Inferior parietal cortex (tissue), 1 donor: ENCODE measurements at regions not wholly inside any gene's neighbourhood (a gene's known extent, or its start where the extent isn't known, plus 50 kb on each side); places are given as distances from the start of the nearest gene placed in this dataset.
"Not testable (repeated sequence)": the region's sequence is repeated elsewhere in the genome, so short reads cannot be mapped to it uniquely, and the experiment has no call there.

Experiments
- DNase-seq: peaks from one replicate; pipeline ENCODE4 v3.0.0-alpha.2; 2016; ENCODE audit errors: extremely low spot score

DNA sequence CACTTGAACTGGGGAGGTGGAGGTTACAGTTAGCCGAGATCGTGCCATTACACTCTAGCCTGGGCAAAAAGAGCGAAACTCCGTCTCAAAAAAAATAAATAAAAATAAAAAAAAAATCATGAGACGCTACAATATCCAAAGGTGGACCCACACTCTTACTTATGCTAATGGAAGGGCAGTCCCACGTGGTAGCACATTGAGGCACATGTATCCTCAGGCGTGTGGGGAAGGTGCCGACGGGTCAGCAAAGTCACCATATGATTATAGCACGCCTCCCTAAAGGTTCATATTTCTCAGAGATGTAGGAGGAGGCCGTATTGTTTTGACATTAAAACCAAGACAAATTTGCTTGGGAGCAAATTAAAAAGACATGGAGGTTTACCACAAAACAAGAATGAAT is 201.6 kb downstream of the LRRC70 start:
- DNase-seq, result no peak

DNA sequence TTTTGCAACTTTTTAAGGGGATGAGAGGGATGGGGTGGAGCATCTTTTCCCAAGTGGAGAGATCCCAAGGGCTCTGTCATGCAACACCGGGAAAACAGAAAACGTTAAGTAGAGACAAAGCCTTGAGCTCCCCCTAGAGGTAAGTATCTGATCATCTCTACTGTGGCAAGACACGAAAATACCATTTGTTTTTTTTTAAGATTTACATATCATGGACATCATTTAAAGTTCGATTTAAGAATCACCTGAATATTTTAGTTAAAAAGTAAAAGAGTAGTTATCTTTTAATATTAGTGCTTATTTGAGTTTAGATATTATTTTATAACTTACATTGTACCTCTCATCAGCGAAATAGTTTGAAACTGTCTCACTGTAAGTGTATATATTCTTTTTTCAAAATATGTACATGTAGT is 200.4 kb downstream of the LRRC70 start:
- peak; percentile 69 for DNase-seq

DNA sequence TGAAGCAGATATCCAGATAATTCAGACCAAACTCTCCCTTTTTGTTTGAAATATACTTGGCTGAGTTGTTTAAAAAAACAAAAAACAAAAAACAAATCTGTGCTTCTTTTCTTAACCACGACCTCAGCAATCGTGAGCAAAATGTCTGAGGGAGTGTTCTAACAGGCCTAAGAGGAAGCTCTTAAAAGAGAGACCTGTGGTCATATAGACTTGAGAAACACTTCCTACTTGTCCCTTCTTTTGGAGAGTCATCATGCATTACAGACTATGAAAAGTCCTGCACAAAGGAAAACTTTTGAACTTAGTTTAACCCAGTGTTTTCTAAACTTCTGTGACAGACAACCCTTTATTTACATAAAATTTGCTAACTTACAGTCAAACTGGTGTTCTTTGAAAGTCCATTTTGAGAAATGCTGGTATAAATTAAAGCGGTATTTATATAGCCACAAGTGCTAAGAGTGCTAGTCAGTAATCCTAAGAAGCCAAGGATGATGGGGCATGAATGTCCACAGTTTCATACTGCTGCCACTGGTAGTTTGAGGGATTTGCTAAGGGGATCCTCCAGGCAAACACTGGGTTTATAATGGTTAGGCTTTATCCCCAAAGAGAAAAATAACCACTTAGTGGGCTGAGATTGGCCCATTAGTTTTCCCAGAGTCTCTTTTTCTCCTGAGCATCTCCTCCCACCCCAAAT is 199.8 kb downstream of the LRRC70 start:
- no peak for DNase-seq

DNA sequence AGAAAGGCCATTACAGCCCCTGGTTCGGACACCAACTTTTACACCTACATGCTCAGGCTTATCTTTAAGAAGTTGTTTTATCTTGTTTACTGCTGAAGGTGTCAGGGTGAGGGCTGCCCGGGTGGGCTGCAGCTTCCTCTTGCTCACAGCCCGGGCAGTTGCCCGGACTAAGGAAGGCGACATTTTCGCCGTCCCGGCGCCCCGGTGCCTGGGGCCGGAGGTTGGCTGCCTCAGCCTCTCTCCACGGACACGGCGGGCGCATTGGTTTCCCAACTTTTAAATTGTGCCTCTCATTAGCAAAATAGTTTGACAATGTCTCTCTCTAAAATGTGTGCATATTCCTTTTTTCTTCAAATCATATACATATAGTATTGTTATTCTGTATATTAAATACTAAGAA is 198.5 kb downstream of the LRRC70 start:
- not testable (repeated sequence) for DNase-seq

DNA sequence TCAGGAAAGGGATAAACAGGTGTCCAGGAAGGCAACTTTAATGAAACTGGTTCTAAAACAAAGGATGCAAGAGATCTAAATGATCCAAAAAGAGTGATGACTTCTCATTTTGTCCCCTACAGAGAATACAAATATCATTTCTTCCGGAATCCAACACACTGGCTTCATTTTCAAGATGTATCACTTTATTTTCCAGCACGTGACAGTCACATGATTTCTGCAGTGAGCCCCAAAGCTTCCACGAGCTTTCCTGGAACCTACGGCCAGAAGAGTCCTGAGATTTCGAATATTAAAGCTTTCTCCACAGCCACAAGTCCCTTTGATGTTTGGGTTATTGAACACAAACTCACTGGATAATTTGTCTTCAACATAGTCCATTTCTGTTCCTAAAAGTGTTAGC is 198.0 kb downstream of the LRRC70 start:
- not testable (repeated sequence) for DNase-seq

DNA sequence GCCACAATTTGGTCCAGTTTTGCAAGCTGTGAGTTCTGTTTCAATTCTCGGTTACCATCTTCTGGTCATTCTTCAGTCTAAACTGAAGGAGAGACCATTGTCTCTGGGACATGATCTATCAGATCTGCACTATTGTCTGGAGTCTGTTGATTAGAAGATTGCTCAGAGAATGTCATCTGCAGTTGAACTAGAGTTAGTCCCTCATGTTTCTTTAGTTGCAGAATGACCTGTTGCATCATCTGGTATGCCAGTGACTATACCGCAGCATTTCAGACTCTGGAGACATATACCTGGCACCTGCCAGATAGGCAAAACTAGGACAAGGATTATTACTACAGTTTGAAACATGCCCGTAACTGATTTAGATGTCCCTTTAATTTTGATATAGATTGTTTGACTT is 194.8 kb downstream of the LRRC70 start:
- no peak for DNase-seq

DNA sequence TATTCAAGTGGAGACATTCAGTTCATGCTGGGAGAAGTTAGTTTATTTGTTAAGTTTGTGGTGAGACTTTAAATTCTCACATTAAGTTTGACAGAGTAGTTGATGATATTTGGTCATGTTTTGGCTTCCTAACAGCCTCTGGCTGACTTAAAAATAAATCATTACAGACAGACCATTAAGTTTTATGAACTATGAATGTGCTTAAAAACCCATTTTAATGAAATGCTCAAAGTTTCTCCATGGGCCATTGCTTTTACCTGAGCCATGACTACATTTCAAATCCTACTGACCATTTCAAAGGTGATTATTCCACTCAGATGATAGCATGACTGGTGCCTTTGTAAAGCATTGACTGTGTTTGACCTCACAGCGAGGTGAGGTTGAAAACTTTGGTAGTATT is 192.7 kb downstream of the LRRC70 start:
- DNase-seq, result no peak

DNA sequence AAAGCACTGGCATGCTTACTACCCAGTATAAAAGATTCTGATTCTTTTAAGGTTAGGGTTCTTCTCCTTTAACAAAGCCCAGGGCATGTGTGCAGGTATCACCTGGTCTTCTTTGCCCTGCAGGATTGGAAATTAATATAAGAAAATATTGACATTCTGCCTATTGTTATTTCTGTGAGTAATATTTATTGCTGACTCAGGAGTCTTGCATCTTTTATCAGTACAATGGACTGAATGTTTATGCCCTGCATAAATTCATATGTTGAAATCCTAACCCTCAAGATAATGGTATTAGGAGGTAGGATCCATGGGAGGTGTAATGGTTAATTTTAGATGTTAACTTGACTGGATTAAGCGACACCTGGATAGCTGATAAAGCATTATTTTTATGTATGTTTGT is 189.0 kb downstream of the LRRC70 start:
- no peak for DNase-seq

DNA sequence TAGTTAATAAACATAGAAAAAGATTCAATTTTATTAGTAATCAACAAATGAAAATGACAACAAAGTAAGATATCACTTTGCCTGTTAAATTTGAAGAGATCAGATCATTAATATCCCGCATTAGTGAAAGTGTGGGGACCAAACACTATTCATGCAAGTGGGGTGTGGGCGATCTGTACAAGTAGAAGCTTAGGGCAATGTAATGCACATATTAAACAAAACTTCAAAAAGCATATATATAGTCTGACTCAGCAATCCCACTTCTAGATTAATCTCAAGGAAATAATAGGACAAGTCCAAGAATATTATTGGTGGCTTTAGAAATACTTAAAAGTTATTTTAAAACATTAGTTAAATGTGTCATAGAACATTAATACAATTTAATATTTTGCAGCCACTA is 188.5 kb downstream of the LRRC70 start:
- no peak for DNase-seq

DNA sequence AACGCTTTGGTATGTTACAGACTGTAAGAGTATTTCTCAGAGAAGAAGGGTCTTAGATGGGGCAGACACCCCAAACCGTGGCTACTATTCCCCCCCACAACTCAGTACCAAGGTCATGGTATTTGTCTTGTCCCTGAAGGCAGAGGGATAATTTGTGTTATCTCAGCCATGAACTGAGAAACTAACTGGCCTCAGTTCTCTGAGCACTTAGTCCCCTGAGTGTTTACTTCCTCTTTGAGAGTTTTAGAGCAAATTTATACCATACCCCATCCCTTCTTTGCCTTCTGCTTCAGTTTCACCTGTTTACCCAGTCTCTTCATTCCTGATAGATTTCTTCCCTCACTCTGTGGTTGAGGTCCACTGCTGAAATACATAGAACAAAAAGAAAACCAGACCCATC is 183.9 kb downstream of the LRRC70 start:
- DNase-seq, result no peak

DNA sequence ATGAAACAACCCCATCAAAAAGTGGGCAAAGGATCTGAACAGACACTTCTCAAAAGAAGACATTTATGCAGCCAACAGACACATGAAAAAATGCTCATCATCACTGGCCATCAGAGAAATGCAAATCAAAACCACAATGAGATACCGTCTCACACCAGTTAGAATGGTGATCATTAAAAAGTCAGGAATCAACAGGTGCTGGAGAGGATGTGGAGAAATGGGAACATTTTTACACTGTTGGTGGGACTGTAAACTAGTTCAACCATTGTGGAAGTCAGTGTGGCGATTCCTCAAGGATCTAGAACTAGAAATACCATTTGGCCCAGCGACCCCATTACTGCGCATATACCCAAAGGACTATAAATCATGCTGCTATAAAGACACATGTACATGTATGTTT is 179.1 kb downstream of the LRRC70 start:
- not testable (repeated sequence) for DNase-seq

DNA sequence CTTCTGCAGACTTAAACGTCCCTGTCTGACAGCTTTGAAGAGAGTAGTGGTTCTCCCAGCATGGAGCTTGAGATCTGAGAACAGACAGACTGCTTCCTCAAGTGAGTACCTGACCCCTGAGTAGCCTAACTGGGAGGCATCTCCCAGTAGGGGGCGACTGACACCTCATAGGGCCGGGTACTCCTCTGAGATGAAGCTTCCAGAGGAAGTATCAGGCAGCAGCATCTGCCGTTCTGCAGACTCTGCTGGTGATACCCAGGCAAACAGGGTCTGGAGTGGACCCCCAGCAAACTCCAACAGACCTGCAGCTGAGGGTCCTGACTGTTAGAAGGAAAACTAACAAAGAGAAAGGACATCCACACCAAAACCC is 174.4 kb downstream of the LRRC70 start:
- DNase-seq, result not testable (repeated sequence)

DNA sequence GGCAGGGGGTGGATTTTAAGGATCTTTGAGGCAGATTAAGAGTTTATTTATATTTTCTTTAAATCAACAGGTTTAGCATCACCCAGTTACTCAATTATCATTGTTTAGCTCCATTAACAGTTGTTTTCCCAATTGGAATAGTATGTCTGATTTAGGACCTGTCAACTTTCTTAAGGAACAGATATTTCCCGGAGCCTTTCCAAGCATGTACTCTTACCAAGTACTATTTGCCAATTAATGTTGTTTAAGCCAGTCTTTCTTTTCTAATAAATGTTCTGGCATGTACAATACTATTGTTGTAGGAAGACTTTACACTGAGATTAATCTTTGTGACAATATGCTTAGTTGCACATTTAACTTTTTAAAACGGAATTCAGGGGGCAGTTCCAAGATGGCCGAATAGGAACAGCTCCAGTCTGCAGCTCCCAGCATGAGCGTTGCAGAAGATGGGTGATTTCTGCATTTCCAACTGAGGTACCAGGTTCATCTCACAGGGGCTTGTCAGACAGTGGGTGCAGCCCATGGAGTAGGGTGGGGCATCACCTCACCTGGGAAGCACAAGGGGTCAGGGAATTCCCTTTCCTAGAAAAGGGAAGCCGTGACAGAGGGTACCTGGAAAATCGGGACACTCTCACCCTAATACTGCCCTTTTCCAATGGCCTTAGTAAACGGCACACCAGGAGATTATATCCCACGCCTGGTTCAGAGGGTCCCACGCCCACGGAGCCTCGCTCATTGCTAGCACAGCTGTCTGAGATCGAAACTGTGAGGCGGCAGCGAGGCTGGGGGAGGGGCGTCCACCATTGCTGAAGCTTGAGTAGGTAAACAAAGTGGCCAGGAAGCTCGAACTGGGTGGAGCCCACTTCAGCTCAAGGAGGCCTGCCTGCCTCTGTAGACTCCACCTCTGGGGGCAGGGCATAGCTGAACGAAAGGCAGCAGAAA is 173.7 kb downstream of the LRRC70 start:
- DNase-seq, result not testable (repeated sequence)

DNA sequence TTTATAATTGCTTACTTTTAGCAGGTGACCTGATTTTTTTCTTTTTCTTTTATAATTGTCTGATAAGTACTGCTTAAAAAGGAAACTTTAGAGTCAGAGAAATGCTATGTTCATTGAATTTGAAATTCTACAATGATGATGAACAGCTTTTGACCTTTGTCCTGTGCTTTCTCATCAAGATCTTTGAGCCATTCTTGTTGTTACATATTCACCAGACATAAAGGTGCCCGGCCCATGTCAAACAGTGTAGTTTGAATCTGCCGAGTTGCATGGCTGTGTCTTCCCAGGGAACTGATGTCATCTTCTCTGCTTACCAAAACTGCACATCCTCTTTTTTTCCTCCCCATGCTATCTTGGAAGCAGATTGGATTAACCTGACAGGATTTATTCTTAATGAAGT is 163.6 kb downstream of the LRRC70 start:
- no peak for DNase-seq

DNA sequence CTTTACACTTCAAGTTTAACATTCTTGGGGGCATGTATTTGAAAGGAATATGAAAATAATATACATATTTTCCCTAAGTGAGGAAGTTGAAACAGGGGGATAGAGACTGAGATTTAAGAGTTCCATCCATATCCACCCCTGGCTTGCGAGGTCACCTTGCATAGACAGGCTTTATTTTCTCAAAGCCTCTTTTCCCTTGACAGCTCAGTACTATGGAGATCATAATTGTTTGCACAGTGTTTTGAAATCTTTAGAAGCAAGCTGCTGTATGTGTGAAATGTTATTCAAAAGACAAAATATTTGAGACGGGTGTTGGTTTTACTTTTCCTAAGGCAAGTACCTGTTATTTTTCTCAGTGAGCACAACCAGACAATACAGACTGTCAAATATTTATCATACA is 163.1 kb downstream of the LRRC70 start:
- DNase-seq, result no peak

DNA sequence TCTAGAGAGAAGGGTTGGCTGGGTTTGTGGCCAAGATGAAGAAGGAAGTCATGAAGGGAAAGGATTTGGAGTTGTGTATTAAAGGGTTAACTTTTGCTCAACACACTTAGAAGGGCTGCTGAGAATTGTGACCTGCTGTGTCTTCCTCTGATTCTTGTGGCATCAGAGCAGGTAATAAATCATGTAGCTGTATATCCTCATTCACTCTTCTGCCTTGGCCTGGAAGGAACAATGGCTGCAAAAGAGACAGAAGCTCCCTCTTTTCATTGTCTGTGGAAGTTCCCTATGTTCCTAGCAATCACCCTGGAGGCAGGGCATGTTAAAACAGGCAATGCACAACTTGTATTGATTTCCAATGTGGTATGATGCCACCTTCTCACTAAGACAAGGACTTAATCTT is 159.1 kb downstream of the LRRC70 start:
- no peak for DNase-seq

DNA sequence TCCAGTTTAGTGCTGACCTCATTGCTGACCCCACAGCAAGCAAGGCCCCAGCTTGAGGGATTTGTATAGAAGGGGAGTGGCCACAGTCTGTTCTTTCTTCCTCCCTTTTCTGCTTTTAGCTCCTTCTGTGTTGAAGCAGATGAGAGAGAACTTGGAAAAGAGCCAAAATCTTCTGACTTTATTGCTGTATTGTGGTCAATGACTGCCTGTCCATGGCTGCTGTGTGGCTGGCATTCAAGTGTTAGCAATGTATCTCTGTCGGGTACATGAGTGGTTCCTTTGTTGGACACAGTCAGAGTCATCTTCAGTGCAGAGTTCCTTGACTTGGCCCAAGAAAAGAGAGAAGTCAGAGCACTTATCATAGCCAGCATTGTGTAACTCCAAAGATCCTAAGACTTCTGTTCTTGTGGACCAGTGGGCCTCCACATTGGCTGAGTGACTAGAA is 154.1 kb downstream of the LRRC70 start:
- no peak for DNase-seq

DNA sequence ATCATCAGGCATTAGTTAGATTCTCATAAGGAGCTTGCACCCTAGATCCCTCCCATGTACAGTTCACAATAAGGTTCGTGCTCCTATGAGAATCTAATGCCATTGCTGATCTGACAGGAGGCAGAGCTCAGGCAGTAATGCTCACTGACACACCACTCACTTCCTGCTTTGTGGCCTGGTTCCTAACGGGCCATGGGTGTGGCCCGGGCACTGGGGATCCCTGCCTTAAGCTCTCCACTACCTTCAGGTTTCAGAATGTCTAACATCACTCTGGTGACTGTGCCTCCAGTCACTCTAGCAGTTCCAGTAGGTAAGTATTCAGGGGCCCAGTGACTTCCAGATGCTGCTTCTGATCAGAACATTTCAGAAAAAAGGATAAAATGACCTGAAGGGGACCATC is 152.4 kb downstream of the LRRC70 start:
- no peak for DNase-seq

DNA sequence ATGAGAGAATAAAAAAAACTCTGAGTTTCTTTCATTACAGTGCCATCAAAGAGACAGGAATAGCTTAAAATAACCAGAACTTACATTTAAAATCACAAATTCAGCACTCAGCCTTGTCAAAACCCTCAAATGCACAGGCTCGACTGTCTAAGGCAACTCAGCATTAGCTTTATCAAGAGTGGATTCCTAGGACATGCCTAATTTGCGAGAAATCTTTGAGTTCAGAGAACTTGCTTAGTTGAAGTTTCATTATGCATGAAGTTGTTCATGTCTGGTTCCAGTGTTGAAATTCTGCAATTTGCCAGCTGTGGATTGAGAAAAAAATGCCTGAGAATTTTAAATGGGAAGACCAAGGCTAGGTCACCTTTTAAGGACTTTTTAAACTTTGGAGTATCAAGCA is 151.1 kb downstream of the LRRC70 start:
- DNase-seq, result no peak

DNA sequence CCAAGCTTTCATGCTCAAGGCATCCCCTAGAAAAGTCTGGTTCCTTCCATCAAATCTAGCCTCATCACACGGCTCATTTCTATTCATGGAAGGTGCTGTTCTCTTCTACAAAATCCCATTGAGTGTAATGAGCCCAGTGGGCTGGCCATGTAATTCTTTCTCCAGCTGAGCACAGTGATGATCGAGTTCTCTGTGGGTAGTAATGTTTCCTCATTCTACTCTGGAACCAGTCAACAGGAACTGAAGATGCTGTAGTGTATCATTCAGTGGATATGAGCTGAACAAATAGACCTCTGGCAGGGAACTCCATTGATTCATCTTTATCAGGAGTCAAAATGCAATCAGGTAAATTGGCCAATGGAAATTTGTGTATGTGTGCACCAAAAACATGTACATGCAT is 149.2 kb downstream of the LRRC70 start:
- DNase-seq, result no peak

DNA sequence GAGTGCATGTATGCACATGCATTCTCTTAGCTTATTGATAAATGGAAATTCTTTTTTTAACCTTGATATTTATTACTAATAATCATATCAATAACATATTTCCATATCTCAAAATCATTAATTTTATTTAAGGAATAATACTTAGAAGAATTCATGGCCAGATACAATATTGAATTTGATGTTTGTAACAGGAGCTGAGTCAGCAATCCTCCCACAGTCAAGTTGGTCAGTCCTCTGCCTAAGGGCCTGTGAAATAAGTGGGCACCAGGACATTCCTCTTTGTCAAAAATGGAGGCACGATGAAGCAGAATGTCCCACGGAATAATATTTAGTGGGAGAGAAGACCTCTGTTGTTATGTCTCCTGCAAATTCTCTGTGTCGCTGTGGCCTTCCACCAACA is 148.6 kb downstream of the LRRC70 start:
- DNase-seq, result no peak

DNA sequence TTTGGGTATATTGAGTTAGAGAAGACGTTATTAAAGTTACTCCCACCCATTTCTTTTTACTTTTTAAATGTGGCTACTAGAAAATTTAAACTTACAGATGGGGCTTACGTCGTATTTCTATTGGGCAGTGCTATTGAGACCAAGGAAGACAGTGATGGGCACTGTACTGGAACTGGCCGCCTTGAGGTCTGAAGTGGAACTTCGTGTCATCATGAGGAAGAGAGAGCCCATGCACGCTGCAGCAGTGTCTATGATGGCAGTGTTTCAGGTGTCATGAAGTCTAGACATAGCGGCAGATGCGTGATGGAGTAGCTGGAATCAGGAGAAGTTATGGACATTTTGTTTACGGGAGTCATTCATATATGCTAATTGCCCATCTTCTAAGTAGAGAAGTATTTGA is 143.7 kb downstream of the LRRC70 start:
- DNase-seq, result no peak

DNA sequence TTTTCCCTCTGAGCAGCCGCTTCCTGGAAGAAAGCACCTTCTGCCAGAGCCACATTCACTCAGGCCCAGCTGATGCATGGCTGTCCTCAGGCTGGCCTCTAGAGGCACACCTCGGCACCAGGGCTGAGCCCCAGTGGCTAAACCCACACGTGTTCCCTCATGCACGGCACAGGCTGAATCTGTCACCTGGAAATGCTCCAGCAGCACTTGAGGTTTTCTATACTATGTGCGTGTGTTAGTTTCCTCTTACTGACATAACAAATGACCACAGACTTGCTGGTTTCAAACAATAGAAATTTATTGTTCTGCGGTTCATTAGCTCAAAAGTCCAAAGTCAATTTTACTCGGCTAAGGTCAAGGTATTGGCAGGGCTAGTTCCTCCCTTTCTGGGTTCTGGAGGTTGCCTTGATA is 141.4 kb downstream of the LRRC70 start:
- DNase-seq, result no peak
